SK-N-SH (cell line): ENCODE measurements at regions not wholly inside any gene's neighbourhood (a gene's known extent, or its start where the extent isn't known, plus 50 kb on each side); places are given as distances from the start of the nearest gene placed in this dataset.

Source experiments
- CTCF ChIA-PET: fragments of 300-600, 350-600 bp; formaldehyde crosslinking; extraction: SDS; loops from one replicate; lab custom pipeline; 2021; lab: Yijun Ruan, JAX
- POLR2A ChIA-PET: fragments of 350-600 bp; sonication (Branson Sonifier 250); formaldehyde crosslinking; extraction: SDS; loops from one replicate; lab custom pipeline; 2020; ENCODE audit warnings: antibody characterized with exemption, inconsistent platforms; lab: Yijun Ruan, JAX
- DNase-seq: peaks from one replicate; pipeline ENCODE4 v3.0.0; 2012
- H2AFZ ChIP-seq: fragments of 200-600 bp; sonication (generic); 2 replicates; pipeline ENCODE4 v1.8.1; 2016; ENCODE audit warnings: antibody characterized with exemption, mild to moderate bottlenecking, low read depth
- H3F3A ChIP-seq: fragments of 200-600 bp; sonication (generic); replicated peaks from 2 replicates; pipeline ENCODE3; 2016; ENCODE audit warnings: antibody characterized with exemption, mild to moderate bottlenecking; ENCODE audit not compliant: insufficient read depth
- H3K27ac ChIP-seq, 2 experiments: fragments of 200-500 bp in 1 of 2; fragments of 200-600 bp in 1 of 2; sonication (Bioruptor generic) in 1 of 2; sonication (generic), shearing (Covaris generic) in 1 of 2; 2 replicates each; pipeline versions ENCODE4 v1.5.1 to v1.6.1; 2014 to 2016; ENCODE audit warnings: low read depth in 2 of 2, inconsistent platforms in 1 of 2, low read length in 1 of 2, mild to moderate bottlenecking in 1 of 2, mixed read lengths in 1 of 2
- H3K27me3 ChIP-seq: fragments of 200-600 bp; sonication (generic), shearing (Covaris generic); 2 replicates; pipeline ENCODE4 v1.6.1; 2016; ENCODE audit warnings: mixed run types; ENCODE audit not compliant: insufficient read depth
- H3K36me3 ChIP-seq, 2 experiments: fragments of 200-500 bp in 1 of 2; fragments of 200-600 bp in 1 of 2; sonication (Bioruptor generic) in 1 of 2; sonication (generic) in 1 of 2; replicated peaks in 1 of 2; 2 replicates each; pipeline versions ENCODE3 to v1.5.1; 2014 to 2016; ENCODE audit warnings: low read length in 1 of 2, mild to moderate bottlenecking in 1 of 2; ENCODE audit not compliant: insufficient read depth in 2 of 2, control insufficient read depth in 1 of 2
- H3K4me1 ChIP-seq, 2 experiments: fragments of 200-500 bp in 1 of 2; fragments of 200-600 bp in 1 of 2; sonication (Bioruptor generic) in 1 of 2; sonication (generic), shearing (Covaris generic) in 1 of 2; 2 replicates each; pipeline versions ENCODE4 v1.5.1 to v1.6.1; 2014 to 2016; ENCODE audit warnings: low read depth in 1 of 2, low read length in 1 of 2, mixed run types in 1 of 2; ENCODE audit not compliant: insufficient read depth in 2 of 2, control insufficient read depth in 1 of 2
- H3K4me2 ChIP-seq: fragments of 200-600 bp; sonication (generic), shearing (Covaris generic); 2 replicates; pipeline ENCODE4 v1.6.1; 2017; ENCODE audit warnings: mixed run types
- H3K4me3 ChIP-seq, 2 experiments: fragments of 200-500 bp in 1 of 2; fragments of 200-600 bp in 1 of 2; sonication (Bioruptor generic) in 1 of 2; sonication (generic), shearing (Covaris generic) in 1 of 2; 2 replicates each; pipeline versions ENCODE4 v1.5.1 to v1.8.1; 2014 to 2016; ENCODE audit warnings: low read depth in 2 of 2, inconsistent platforms in 1 of 2, low read length in 1 of 2, mild to moderate bottlenecking in 1 of 2, mixed read lengths in 1 of 2, moderate library complexity in 1 of 2
- H3K79me2 ChIP-seq: fragments of 200-600 bp; sonication (generic); 2 replicates; pipeline ENCODE4 v1.8.1; 2017; ENCODE audit warnings: mild to moderate bottlenecking; ENCODE audit not compliant: insufficient read depth
- H3K9ac ChIP-seq: fragments of 200-600 bp; sonication (generic); 2 replicates; pipeline ENCODE4 v1.6.1; 2017; ENCODE audit warnings: mixed run types
- H3K9me2 ChIP-seq: fragments of 200-600 bp; sonication (generic); 2 replicates; pipeline ENCODE4 v1.6.1; 2017; ENCODE audit warnings: mixed run types
- H3K9me3 ChIP-seq: fragments of 200-600 bp; sonication (generic); 2 replicates; pipeline ENCODE4 v1.6.1; 2017; ENCODE audit warnings: mixed run types, mild to moderate bottlenecking, moderate library complexity
- H4K20me1 ChIP-seq: fragments of 200-600 bp; sonication (generic); 2 replicates; pipeline ENCODE4 v1.6.1; 2017; ENCODE audit warnings: mild to moderate bottlenecking, mixed run types; ENCODE audit not compliant: insufficient read depth
- EZH2phosphoT487 ChIP-seq: fragments of 200-600 bp; sonication (generic); IDR thresholded peaks from 2 replicates; pipeline ENCODE4 v1.6.1; 2017; ENCODE audit warnings: low read depth, mixed run types, mild to moderate bottlenecking, antibody characterized with exemption, moderate library complexity, borderline replicate concordance
- FOSL2 ChIP-seq: IDR thresholded peaks from 2 replicates; pipeline ENCODE4 v1.4.0; 2012; ENCODE audit warnings: low read depth, mild to moderate bottlenecking, moderate library complexity, borderline replicate concordance
- MEF2A ChIP-seq: IDR thresholded peaks from 2 replicates; pipeline ENCODE4 v1.4.0; 2012; ENCODE audit warnings: low read depth, borderline replicate concordance
- RXRA ChIP-seq: IDR thresholded peaks from 2 replicates; pipeline ENCODE4 v1.4.0; 2012; ENCODE audit warnings: low read depth, mild to moderate bottlenecking, borderline replicate concordance
- YY1 ChIP-seq: IDR thresholded peaks from 2 replicates; pipeline ENCODE4 v1.4.0; 2012; ENCODE audit warnings: low read depth, mild to moderate bottlenecking
- WGBS: methylation state at CpG from one replicate; pipeline ENCODE4 v1.1.6; 2017; ENCODE audit warnings: low lambda C conversion rate; 5-methylcytosine and 5-hydroxymethylcytosine counted together
- TF ChIP-seq, protein P1 (sequence below): fragments of 150-350 bp; IDR thresholded peaks from 2 replicates; pipeline ENCODE4 v1.6.1; 2017; ENCODE audit warnings: antibody characterized with exemption, low read length, low read depth, borderline replicate concordance
- TF ChIP-seq, protein P2 (sequence below): fragments of 150-350 bp; IDR thresholded peaks from 2 replicates; pipeline ENCODE4 v1.6.1; 2016; ENCODE audit warnings: mild to moderate bottlenecking, low read depth, low read length
- TF ChIP-seq, protein P3 (sequence below): fragments of 200-600 bp; sonication (generic); IDR thresholded peaks from 2 replicates; pipeline ENCODE4 v1.6.1; 2017; ENCODE audit warnings: antibody characterized with exemption, mild to moderate bottlenecking, moderate library complexity

DNA sequence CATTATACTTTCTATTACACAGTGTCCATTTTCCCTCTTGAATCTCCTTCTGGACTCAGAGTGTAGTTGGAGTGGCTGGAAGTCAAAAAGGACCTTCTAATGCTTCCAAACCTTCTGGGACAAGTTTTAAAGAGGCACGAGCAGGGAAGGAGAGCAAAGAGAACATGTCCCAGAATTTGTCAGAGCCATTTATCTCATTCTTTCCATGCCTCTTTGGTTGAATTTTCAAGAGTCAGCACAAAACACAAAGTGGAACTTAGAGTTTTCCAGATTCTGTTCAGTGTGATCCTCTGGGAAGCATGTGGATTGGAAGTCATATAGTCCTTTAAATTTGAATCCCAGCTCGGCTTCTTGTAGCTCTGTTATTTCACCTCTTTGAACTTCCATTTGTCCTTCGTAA is 138.2 kb upstream of the PWP1 start:
- DNase-seq, result no peak

DNA sequence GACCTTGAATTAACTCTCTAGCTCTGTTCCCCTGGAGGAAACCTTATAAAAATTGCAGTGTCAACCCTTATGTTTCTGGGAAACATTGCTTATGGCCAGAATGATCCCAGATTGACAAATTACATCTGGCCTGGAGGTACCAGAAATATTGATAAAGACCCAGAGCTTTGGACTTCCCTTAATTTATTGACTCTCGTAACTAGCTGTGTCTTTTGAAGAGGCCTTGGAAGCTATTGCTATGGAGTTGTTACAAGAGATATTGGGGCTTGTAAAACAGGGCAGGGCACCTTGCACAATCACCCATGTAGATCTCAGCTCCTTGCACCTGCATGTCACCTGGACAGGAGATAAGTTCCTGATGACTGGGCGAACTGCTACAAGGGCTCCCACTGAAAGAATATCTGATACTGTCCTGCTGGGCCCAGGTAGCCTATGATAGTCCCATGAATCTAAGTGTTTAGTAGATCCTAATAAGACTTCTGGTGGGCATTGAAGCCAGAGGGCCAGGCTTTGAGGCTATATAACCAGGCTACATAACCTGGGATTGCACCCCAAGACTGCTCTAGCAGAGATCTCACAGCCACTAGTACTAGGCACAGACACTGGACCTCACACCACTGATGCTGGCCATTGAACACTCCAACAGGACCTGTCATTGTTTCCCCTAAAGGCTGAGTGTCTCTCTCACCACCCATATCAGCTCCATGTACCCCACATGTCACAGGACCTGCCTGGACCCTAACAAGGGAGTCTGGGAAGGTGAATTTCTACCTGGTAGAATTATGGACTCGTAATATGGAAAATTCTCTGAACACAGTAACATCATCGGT is 135.7 kb upstream of the PWP1 start:
- no peaks in the 10 kb centered on the region for H3K9me2 ChIP-seq
- CTCF ChIA-PET, result interaction anchor here (0.9 kb wide), 1 partner anchor 12 kb away, joined by 3 read pairs; no protein-coding TSS in a partner anchor
- no peaks in the 10 kb centered on the region for H3F3A ChIP-seq
- H3K4me1 ChIP-seq, result no peaks in the 10 kb centered on the region
- no peaks in the 10 kb centered on the region for H3K36me3 ChIP-seq
- no peak overlapping the region for H3K27ac ChIP-seq
- H3K9me3 ChIP-seq, result no peaks in the 10 kb centered on the region
- H3K79me2 ChIP-seq, result no peaks in the 10 kb centered on the region
- no peak for DNase-seq
- POLR2A ChIA-PET, result no interaction called here
- H3K27me3 ChIP-seq, result no peaks in the 10 kb centered on the region
- no peak overlapping the region for H3K4me2 ChIP-seq
- H4K20me1 ChIP-seq, result no peaks in the 10 kb centered on the region
- no peak overlapping the region for H2AFZ ChIP-seq
- no peak overlapping the region for H3K9ac ChIP-seq
- WGBS, result 45% methylated on average over 4 of the region's 4 CpGs
- no peak overlapping the region for H3K4me3 ChIP-seq
- TF ChIP-seq, protein P1, sequence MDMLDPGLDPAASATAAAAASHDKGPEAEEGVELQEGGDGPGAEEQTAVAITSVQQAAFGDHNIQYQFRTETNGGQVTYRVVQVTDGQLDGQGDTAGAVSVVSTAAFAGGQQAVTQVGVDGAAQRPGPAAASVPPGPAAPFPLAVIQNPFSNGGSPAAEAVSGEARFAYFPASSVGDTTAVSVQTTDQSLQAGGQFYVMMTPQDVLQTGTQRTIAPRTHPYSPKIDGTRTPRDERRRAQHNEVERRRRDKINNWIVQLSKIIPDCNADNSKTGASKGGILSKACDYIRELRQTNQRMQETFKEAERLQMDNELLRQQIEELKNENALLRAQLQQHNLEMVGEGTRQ, result no peak
- TF ChIP-seq FOSL2, result no peak
- TF ChIP-seq, protein P2, sequence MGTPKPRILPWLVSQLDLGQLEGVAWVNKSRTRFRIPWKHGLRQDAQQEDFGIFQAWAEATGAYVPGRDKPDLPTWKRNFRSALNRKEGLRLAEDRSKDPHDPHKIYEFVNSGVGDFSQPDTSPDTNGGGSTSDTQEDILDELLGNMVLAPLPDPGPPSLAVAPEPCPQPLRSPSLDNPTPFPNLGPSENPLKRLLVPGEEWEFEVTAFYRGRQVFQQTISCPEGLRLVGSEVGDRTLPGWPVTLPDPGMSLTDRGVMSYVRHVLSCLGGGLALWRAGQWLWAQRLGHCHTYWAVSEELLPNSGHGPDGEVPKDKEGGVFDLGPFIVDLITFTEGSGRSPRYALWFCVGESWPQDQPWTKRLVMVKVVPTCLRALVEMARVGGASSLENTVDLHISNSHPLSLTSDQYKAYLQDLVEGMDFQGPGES, result no peak
- no peak for TF ChIP-seq EZH2phosphoT487
- no peak for TF ChIP-seq MEF2A
- TF ChIP-seq, all 33 proteins: peak for 0

More for the DNA sequence above, 138.2 kb upstream of the PWP1 start:
- Histone ChIP-seq H3K4me3 (no peak overlapping the region), H3F3A (no peaks in the 10 kb centered on the region), H4K20me1 (no peaks in the 10 kb centered on the region), H3K27me3 (no peaks in the 10 kb centered on the region), H3K36me3 (no peaks in the 10 kb centered on the region), H3K4me1 (no peaks in the 10 kb centered on the region), H3K4me2 (no peak overlapping the region), H3K9me3 (no peaks in the 10 kb centered on the region), H3K79me2 (no peaks in the 10 kb centered on the region), H3K27ac (no peak overlapping the region), H3K9me2 (no peaks in the 10 kb centered on the region), H3K9ac (no peak overlapping the region), H2AFZ (no peak overlapping the region)
- 49% methylated on average over 3 of the region's 3 CpGs for WGBS
- no peak for TF ChIP-seq RXRA
- TF ChIP-seq, protein P3, sequence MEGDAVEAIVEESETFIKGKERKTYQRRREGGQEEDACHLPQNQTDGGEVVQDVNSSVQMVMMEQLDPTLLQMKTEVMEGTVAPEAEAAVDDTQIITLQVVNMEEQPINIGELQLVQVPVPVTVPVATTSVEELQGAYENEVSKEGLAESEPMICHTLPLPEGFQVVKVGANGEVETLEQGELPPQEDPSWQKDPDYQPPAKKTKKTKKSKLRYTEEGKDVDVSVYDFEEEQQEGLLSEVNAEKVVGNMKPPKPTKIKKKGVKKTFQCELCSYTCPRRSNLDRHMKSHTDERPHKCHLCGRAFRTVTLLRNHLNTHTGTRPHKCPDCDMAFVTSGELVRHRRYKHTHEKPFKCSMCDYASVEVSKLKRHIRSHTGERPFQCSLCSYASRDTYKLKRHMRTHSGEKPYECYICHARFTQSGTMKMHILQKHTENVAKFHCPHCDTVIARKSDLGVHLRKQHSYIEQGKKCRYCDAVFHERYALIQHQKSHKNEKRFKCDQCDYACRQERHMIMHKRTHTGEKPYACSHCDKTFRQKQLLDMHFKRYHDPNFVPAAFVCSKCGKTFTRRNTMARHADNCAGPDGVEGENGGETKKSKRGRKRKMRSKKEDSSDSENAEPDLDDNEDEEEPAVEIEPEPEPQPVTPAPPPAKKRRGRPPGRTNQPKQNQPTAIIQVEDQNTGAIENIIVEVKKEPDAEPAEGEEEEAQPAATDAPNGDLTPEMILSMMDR, result no peak
- TF ChIP-seq, protein P1, result no peak
- no peak for TF ChIP-seq YY1
- CTCF ChIA-PET, result interaction anchor here (0.8 to 1.0 kb wide), 2 partner anchors 10 to 18 kb away, joined by 3 read pairs; no protein-coding TSS in a partner anchor
- POLR2A ChIA-PET, result no interaction called here
